Kidney epithelial cell (primary cell): ENCODE measurements at regions not wholly inside any gene's neighbourhood (a gene's known extent, or its start where the extent isn't known, plus 50 kb on each side); places are given as distances from the start of the nearest gene placed in this dataset.

Experiments used
- DNase-seq: peaks from one replicate; pipeline ENCODE4 v3.0.0-alpha.2; 2010; ENCODE audit warnings: low read depth
- H3K27me3 ChIP-seq: 2 replicates; pipeline ENCODE4 v1.6.0; 2011; ENCODE audit warnings: low read length; ENCODE audit not compliant: control insufficient read depth, insufficient read depth
- H3K36me3 ChIP-seq: 2 replicates; pipeline ENCODE4 v1.5.1; 2011; ENCODE audit warnings: low read length; ENCODE audit not compliant: control insufficient read depth, insufficient read depth
- H3K4me3 ChIP-seq: 2 replicates; pipeline ENCODE4 v1.5.1; 2011; ENCODE audit warnings: low read depth, mild to moderate bottlenecking, control low read depth, low read length
- TF ChIP-seq, protein P1 (sequence below): IDR thresholded peaks from 2 replicates; pipeline ENCODE4 v1.5.1; 2011; ENCODE audit warnings: mild to moderate bottlenecking, moderate library complexity, low read length, control low read depth, inconsistent platforms; ENCODE audit not compliant: insufficient read depth, poor library complexity, severe bottlenecking

DNA sequence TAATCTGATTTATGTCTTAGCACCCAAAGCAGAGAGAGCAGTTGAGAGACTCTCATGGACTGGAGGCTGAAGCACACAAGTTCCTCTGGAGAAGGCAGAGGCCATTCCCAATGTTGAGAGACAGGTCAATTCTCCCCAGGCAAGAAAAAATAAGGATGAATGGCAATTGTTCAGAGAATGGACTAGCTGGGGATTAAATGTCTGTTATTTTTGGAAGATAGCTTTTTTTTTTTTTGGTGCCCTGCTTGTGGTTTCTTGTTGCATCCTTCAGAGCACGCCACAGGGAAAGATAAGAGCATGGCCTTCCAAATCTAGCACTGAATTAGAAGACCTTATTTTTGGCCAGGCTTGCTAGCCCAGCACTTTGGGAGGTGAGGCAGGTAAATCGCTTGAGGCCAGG, 65.6 kb upstream of the ERRFI1 start:
- Histone ChIP-seq H3K27me3 (no peaks in the 10 kb centered on the region), H3K36me3 (no peaks in the 10 kb centered on the region), H3K4me3 (no peak overlapping the region)
- DNase-seq: no peak
- TF ChIP-seq, protein P1, sequence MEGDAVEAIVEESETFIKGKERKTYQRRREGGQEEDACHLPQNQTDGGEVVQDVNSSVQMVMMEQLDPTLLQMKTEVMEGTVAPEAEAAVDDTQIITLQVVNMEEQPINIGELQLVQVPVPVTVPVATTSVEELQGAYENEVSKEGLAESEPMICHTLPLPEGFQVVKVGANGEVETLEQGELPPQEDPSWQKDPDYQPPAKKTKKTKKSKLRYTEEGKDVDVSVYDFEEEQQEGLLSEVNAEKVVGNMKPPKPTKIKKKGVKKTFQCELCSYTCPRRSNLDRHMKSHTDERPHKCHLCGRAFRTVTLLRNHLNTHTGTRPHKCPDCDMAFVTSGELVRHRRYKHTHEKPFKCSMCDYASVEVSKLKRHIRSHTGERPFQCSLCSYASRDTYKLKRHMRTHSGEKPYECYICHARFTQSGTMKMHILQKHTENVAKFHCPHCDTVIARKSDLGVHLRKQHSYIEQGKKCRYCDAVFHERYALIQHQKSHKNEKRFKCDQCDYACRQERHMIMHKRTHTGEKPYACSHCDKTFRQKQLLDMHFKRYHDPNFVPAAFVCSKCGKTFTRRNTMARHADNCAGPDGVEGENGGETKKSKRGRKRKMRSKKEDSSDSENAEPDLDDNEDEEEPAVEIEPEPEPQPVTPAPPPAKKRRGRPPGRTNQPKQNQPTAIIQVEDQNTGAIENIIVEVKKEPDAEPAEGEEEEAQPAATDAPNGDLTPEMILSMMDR: no peak

DNA sequence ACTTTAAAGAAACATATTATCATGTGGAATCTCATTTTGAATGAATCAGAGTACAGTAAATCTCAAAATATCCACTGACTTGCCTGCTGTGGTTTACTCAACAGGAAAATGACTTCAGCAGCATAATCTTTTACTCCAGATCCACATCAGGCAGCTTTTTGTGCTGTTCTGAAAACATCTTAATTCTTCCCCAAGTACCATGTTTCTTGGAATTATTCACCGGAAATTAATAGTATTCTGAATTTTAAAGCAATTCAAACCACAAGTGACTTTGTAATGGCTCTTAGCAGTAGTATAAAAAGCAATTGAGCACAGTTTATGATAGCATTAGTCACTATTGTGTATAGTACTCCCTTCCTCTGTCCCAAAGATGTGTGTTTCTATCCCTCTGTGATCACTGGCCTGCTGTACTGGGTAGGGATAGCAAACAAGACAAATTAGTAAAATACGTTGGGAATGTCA, 64.2 kb upstream of the ERRFI1 start:
- Histone ChIP-seq H3K4me3 (no peak overlapping the region), H3K27me3 (no peaks in the 10 kb centered on the region), H3K36me3 (no peaks in the 10 kb centered on the region)
- TF ChIP-seq, protein P1: no peak
- peak; percentile 83 for DNase-seq

GRCh38 chr1:8089535-8090228, 63.6 kb upstream of the ERRFI1 start:
- Histone ChIP-seq H3K27me3 (no peaks in the 10 kb centered on the region), H3K36me3 (no peaks in the 10 kb centered on the region), H3K4me3 (no peak overlapping the region)
- TF ChIP-seq, protein P1: no peak
- DNase-seq: no peak

DNA sequence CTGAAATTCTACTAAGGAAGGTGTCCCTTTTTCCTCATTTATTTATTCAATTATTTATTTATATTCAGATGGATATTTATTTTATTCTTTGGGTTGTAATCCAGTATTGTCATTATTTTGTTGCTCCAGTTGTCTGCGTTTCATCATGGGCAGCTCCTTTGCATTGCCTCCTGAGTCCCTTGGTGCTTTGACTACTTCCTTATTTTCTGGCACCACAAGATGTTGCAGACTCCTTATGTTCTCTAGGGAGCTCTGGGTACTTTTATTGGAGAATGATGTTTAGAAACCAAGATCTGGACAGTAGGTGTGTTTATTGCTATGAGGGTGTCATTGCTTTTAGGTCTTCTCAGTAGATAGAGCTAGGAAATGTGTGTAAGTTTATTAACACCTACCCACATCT, 59.9 kb upstream of the ERRFI1 start:
- Histone ChIP-seq H3K4me3 (no peak overlapping the region), H3K27me3 (no peaks in the 10 kb centered on the region), H3K36me3 (no peaks in the 10 kb centered on the region)
- TF ChIP-seq, protein P1: no peak
- DNase-seq: no peak

- Histone ChIP-seq H3K36me3 (no peaks in the 10 kb centered on the region), H3K27me3 (no peaks in the 10 kb centered on the region), H3K4me3 (no peak overlapping the region)
- TF ChIP-seq, protein P1: no peak
- DNase-seq: no peak
Observed at GRCh38 chr1:8084913-8085312, 58.8 kb upstream of the ERRFI1 start.
